MM.1S (cell line): ENCODE measurements at regions not wholly inside any gene's neighbourhood (a gene's known extent, or its start where the extent isn't known, plus 50 kb on each side); places are given as distances from the start of the nearest gene placed in this dataset.

Experiments
- EZH2phosphoT487 ChIP-seq: fragments of 300-600 bp; sonication (generic); IDR thresholded peaks from 2 replicates; pipeline ENCODE4 v1.6.1; 2018; ENCODE audit warnings: antibody characterized with exemption, low read length
- TF ChIP-seq, protein P1 (sequence below): fragments of 300-600 bp; sonication (generic); IDR thresholded peaks from 2 replicates; pipeline ENCODE4 v1.5.1; 2016; ENCODE audit warnings: antibody characterized with exemption, low read length, mixed read lengths

DNA sequence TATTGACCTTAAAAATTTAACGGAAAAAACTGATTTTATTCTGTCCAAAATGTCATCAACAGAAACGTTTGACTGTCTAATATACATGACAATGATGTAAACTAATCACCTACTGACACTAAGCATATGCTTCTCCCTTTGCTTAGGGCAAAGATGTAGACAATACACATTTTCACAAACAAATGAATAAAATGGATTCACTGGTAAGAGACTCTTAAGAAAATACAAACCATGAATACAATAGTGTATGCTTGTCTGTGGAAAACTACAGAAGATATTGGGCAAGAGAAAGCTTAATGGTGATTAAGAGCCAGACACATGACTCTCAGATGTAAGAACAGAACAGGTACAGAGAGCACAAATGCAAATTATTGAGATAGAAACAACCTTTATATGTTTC is 1248.7 kb downstream of the FSCB start:
- TF ChIP-seq EZH2phosphoT487 = no peak
- TF ChIP-seq, protein P1, sequence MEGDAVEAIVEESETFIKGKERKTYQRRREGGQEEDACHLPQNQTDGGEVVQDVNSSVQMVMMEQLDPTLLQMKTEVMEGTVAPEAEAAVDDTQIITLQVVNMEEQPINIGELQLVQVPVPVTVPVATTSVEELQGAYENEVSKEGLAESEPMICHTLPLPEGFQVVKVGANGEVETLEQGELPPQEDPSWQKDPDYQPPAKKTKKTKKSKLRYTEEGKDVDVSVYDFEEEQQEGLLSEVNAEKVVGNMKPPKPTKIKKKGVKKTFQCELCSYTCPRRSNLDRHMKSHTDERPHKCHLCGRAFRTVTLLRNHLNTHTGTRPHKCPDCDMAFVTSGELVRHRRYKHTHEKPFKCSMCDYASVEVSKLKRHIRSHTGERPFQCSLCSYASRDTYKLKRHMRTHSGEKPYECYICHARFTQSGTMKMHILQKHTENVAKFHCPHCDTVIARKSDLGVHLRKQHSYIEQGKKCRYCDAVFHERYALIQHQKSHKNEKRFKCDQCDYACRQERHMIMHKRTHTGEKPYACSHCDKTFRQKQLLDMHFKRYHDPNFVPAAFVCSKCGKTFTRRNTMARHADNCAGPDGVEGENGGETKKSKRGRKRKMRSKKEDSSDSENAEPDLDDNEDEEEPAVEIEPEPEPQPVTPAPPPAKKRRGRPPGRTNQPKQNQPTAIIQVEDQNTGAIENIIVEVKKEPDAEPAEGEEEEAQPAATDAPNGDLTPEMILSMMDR = no peak
